Mesothelial cell of epicardium (in vitro differentiated cells): ENCODE measurements at regions not wholly inside any gene's neighbourhood (a gene's known extent, or its start where the extent isn't known, plus 50 kb on each side); places are given as distances from the start of the nearest gene placed in this dataset.

Source experiments
- DNase-seq, 2 experiments: peaks; one replicate each; pipeline ENCODE4 v3.0.0; 2021; ENCODE audit warnings: low spot score in 2 of 2; ENCODE audit not compliant: unreplicated experiment in 2 of 2
- H3K27ac Mint-ChIP-seq: 2 replicates; pipeline ENCODE4 v1.8.0; 2021; ENCODE audit warnings: mixed read lengths
- H3K27me3 Mint-ChIP-seq: 2 replicates; pipeline ENCODE4 v1.8.0; 2021; ENCODE audit warnings: low read depth, mixed read lengths
- H3K36me3 Mint-ChIP-seq: 2 replicates; pipeline ENCODE4 v1.8.0; 2021; ENCODE audit warnings: mixed read lengths
- H3K4me1 Mint-ChIP-seq: 2 replicates; pipeline ENCODE4 v1.8.0; 2021; ENCODE audit warnings: mixed read lengths
- H3K4me3 Mint-ChIP-seq: 2 replicates; pipeline ENCODE4 v1.8.0; 2021; ENCODE audit warnings: mild to moderate bottlenecking, moderate library complexity, mixed read lengths
- H3K9me3 Mint-ChIP-seq: 2 replicates; pipeline ENCODE4 v1.8.0; 2021; ENCODE audit warnings: mixed read lengths
- CTCF ChIP-seq: fragments of 200-600 bp; sonication (generic); IDR thresholded peaks from one replicate; pipeline ENCODE4 v1.5.0; 2021; ENCODE audit warnings: antibody characterized with exemption; ENCODE audit not compliant: unreplicated experiment

GRCh38 chr3:124625074-124625473 is 105.2 kb upstream of the UMPS start:
- H3K9me3 Mint-ChIP-seq, result no peaks in the 10 kb centered on the region
- H3K27ac Mint-ChIP-seq, result no peak overlapping the region
- DNase-seq, result no peak
- no peaks in the 10 kb centered on the region for H3K36me3 Mint-ChIP-seq
- no peaks in the 10 kb centered on the region for H3K27me3 Mint-ChIP-seq
- TF ChIP-seq CTCF, result no peak
- H3K4me3 Mint-ChIP-seq, result no peak overlapping the region
- H3K4me1 Mint-ChIP-seq, result peaks cover 29% of the 10 kb centered on the region

DNA sequence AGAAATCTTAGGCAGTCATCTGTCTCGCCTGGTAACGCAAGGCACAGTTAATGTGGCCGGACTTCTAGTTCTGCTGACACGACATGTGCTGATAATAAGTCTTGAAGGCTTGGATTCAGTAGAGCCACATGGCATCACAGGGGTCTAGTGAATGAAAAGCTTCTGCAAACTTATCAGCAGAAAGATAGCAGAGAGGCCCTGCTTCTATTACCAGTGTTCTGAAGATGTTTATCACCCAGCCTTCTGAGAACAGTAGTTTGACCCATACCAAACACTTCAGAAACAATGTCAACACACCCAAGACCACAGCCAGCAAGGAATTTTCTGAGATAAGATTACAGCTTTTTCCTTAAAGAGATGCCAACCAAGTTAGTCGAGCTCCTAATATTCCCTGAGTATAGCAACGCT is 102.7 kb upstream of the UMPS start:
- Mint-ChIP-seq H3K4me3 (no peak overlapping the region), H3K36me3 (no peaks in the 10 kb centered on the region), H3K27ac (peak overlapping the region; percentile 3), H3K9me3 (no peaks in the 10 kb centered on the region), H3K4me1 (peaks cover 48% of the 10 kb centered on the region), H3K27me3 (no peaks in the 10 kb centered on the region)
- no peak for TF ChIP-seq CTCF
- no peak for DNase-seq

DNA sequence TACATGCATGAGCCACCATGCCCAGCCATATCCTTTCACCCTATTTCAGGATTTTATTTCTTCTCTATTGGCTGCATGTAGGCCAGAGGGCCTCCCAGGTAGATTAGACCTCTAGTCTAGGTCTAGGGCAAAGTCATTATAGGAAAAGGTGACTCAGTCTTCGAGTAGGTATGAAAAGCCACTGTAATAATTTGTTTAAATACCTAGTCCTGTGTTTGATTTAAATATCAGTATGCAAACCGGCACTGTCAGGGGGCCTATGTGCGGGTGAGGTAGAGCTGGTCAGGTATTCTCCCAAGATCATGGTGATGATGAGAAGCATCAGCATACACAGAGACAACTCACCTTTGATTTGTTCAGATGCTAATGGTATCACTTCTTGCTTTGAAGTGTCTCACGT is 101.4 kb upstream of the UMPS start:
- Mint-ChIP-seq H3K4me1 (peaks cover 61% of the 10 kb centered on the region), H3K36me3 (peaks cover 1% of the 10 kb centered on the region), H3K27ac (peak overlapping the region; percentile 74), H3K4me3 (no peak overlapping the region), H3K27me3 (no peaks in the 10 kb centered on the region), H3K9me3 (no peaks in the 10 kb centered on the region)
- TF ChIP-seq CTCF, result no peak
- DNase-seq, result no peak

DNA sequence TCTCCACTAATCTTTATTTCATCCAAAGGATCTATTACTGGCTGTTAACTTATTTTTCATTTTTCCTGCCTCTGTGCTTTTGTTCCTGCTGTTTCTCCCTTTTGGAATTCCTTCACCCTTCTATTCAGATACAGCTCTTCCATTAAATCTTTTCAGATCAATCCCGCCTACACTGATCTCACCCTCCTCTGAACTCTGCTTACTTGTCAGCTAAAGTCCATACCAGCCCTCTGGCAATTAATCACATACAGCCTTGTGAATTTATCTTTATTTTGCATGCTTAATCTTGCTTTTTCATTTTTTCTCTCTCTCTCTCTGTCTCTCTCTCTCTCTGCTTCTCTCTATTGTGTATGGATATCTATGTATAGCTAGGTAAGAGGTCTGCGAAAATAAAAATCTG is 100.8 kb upstream of the UMPS start:
- Mint-ChIP-seq H3K4me3 (peak overlapping the region; percentile 1), H3K27me3 (no peaks in the 10 kb centered on the region), H3K9me3 (no peaks in the 10 kb centered on the region), H3K4me1 (peaks cover 62% of the 10 kb centered on the region), H3K36me3 (peaks cover 1% of the 10 kb centered on the region), H3K27ac (peak overlapping the region; percentile 74)
- DNase-seq, result no peak
- TF ChIP-seq CTCF, result no peak

DNA sequence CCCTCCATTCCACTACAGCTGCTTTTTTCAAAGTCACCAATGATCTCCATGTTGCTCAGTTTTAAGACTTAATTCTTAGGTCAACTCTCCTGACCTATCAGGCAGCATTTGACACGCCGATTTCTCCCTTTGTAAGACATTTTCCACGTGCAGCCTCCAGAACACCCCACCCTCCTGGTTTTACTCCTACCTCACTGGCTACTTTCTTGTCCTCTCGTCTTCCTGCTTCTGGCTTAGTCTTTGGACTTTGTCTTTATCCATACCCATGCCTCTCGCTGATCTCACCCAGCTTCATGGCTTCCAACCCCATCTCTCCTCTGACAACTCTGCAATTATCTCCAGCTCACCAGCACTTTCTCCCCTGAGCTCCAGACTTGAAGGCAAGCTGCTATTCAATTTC is 99.3 kb upstream of the UMPS start:
- Mint-ChIP-seq H3K4me3 (no peak overlapping the region), H3K9me3 (no peaks in the 10 kb centered on the region), H3K27me3 (no peaks in the 10 kb centered on the region), H3K27ac (peak overlapping the region; percentile 74), H3K36me3 (peaks cover 5% of the 10 kb centered on the region), H3K4me1 (peaks cover 62% of the 10 kb centered on the region)
- TF ChIP-seq CTCF, result no peak
- DNase-seq, result no peak

GRCh38 chr3:124631727-124632126 is 98.5 kb upstream of the UMPS start:
- Mint-ChIP-seq H3K9me3 (no peaks in the 10 kb centered on the region), H3K27me3 (no peaks in the 10 kb centered on the region), H3K4me3 (no peak overlapping the region), H3K27ac (peak overlapping the region; percentile 74), H3K4me1 (peaks cover 67% of the 10 kb centered on the region), H3K36me3 (peaks cover 5% of the 10 kb centered on the region)
- no peak for DNase-seq
- no peak for TF ChIP-seq CTCF
